CD4-positive, alpha-beta T cell treated with Interferon alpha-2 for 1 hour (primary cell): ENCODE measurements at regions not wholly inside any gene's neighbourhood (a gene's known extent, or its start where the extent isn't known, plus 50 kb on each side); places are given as distances from the start of the nearest gene placed in this dataset.
A peak's percentile ranks its signal among the peaks of the same experiment; 100 is the strongest.
"Not testable (repeated sequence)": the region's sequence is repeated elsewhere in the genome, so short reads cannot be mapped to it uniquely, and the experiment has no call there.

Experiments
- DNase-seq, 2 donors: peaks; one replicate each; pipeline ENCODE4 v3.0.0-alpha.2; 2020 to 2022

- DNase-seq = no peak
Observed at GRCh38 chr3:27661797-27662196, 60.3 kb downstream of the EOMES start.

GRCh38 chr3:27659279-27660021, 62.7 kb downstream of the EOMES start:
- peak; percentile 22 to 57 for DNase-seq

- DNase-seq = no peak
Observed at GRCh38 chr3:27658741-27659140, 63.4 kb downstream of the EOMES start.

GRCh38 chr3:27657871-27658270, 64.3 kb downstream of the EOMES start:
- DNase-seq = no peak

- no peak for DNase-seq
Observed at GRCh38 chr3:27657404-27657803, 64.7 kb downstream of the EOMES start.

GRCh38 chr3:27656790-27657189, 65.3 kb downstream of the EOMES start:
- DNase-seq = no peak

GRCh38 chr3:27655547-27655946, 66.6 kb downstream of the EOMES start:
- peak in 1 of 2 donors; percentile 8 for DNase-seq

GRCh38 chr3:27653803-27654558, 68.1 kb downstream of the EOMES start:
- no peak for DNase-seq

GRCh38 chr3:27649277-27649676, 72.8 kb downstream of the EOMES start:
- no peak for DNase-seq

GRCh38 chr3:27646896-27647295, 75.2 kb downstream of the EOMES start:
- DNase-seq = no peak

GRCh38 chr3:27644941-27645340, 77.2 kb downstream of the EOMES start:
- DNase-seq = no peak

GRCh38 chr3:27643355-27643754, 78.8 kb downstream of the EOMES start:
- no peak for DNase-seq

GRCh38 chr3:27642796-27643195, 79.3 kb downstream of the EOMES start:
- DNase-seq = no peak

- DNase-seq = no peak
Observed at GRCh38 chr3:27641888-27642601, 80.1 kb downstream of the EOMES start.

GRCh38 chr3:27641271-27641800, 80.8 kb downstream of the EOMES start:
- DNase-seq = no peak

GRCh38 chr3:27639271-27639670, 82.9 kb downstream of the EOMES start:
- DNase-seq = peak in 1 of 2 donors; percentile 51

- no peak for DNase-seq
Observed at GRCh38 chr3:27638594-27638993, 83.5 kb downstream of the EOMES start.

- no peak for DNase-seq
Observed at GRCh38 chr3:27637346-27637995, 84.7 kb downstream of the EOMES start.

- DNase-seq = not testable (repeated sequence)
Observed at GRCh38 chr3:27635006-27635405, 87.1 kb downstream of the EOMES start.

GRCh38 chr3:27633224-27633545, 88.9 kb downstream of the EOMES start:
- peak in 1 of 2 donors; percentile 17 for DNase-seq

- DNase-seq = peak; percentile 38 to 59
Observed at GRCh38 chr3:27632431-27633223, 89.5 kb downstream of the EOMES start.

GRCh38 chr3:27630885-27631284, 91.2 kb downstream of the EOMES start:
- no peak for DNase-seq
